Left ventricle myocardium superior (tissue), 1 donor: ENCODE measurements at regions not wholly inside any gene's neighbourhood (a gene's known extent, or its start where the extent isn't known, plus 50 kb on each side); places are given as distances from the start of the nearest gene placed in this dataset.

Experiments
- ATAC-seq: fragments of 200-7000 bp; cut with Tn5 transposase; one replicate; pipeline ENCODE4 v1.9.1; 2020; ENCODE audit warnings: mild to moderate bottlenecking, moderate library complexity
- DNase-seq: peaks from one replicate; pipeline ENCODE4 v3.0.0-alpha.2; 2020
- intact Hi-C: fragments of 100-400 bp; cut with micrococcal nuclease; formaldehyde crosslinking; loops from one replicate; pipeline ENCODE4 v1.11.0; 2022
- donor health status: DM: no; HTN: yes; CAD: no; lungs with severe emphysema.

DNA sequence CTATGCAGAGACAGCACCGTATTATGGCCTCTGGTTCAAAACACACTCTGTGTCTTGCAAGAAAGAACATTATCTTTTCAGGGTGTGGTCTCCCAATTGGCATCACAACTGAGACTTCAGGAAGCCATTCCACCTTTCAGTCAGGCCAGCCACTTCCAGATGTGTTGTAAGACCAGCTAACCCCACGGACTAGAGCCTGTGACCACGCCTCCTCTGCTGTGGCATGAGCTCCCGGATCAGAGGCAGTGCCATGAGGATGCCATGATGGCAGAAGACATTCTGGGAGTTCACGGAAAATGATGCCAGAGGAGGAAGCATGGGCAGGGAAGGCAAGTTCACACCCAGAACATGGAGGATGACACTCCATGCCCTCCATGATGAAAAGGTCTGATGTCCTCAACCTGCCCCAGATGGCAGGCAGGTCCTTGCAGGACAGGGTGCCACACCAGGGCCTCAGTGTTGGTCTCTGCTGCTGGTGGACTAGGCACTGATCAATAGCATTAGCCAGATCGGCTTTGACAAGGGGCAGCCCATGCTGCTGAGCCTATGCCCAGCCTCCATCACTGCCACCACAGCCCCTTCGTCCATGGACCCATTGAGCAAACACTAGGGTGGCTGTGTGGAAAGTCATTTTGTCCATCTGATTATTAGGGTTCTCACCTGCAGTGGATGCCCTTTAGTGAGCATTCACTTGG lies 341.6 kb downstream of the MATN1 start:
- DNase-seq = no peak
- ATAC-seq = no peak
- intact Hi-C loops = no loop called here

- intact Hi-C loops = no loop called here
- ATAC-seq (no peak), DNase-seq (no peak)
These were observed 342.1 kb downstream of the MATN1 start for GRCh38 chr1:30381266-30381665.

DNA sequence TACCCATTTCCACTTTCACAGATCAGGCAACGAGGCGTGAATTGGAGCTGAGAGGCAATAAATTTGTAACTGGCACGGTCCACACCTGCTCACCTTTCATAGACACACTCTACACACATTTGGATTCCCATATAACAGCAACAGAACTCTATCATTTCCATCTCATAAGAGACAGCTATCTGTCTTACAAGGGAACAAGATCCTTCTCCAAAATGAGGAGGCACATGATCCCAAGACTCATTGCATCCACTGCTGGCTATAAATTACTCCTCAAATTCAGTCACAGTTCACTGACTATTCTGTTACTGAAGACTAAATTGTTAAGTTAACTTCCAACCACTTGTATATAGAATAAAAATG lies 342.8 kb downstream of the MATN1 start:
- DNase-seq = no peak
- ATAC-seq = no peak
- intact Hi-C loops = no loop called here

DNA sequence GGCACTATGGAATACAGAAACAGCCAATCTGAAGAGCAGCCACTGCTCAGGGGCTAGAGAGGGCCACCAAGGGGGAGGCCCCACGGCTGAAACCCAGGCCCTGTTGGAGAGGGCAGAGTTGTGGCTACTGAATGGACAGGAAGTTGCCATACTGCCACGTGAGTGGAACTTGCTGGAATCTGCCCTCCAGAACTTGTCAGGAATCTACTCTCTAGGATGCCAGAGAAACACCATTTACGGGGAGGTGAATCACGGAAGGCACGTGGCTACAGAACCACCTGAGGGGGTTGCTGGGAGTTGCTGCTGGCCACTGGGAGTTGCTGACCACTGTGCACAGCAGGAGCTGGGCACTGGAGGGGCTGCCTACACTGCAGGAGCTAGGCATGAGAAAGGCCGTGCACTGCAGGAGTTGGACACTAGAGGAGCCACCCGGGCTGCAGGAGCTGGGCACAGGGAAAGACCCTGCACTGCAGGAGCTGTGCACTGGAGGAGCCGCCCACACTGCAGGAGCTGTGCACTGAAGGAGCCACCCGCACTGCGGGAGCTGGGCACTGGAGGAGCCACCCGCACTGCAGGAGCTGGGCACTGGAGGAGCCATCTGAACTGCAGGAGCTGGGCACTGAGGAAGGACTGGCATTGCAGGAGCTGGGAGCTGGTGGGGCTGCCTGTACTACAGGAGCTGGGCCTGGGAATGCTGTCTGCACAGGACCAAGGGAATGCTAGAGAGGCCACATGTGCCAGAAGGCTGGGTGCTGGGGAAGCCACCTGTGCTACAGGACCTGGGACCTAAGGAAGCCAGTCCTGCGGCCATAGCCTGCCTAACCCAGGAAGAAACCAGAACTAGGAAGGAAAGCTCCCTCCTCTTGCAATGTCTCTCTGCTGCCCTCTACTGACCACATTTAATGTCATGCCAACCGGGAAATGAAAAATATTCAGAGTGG lies 343.4 kb downstream of the MATN1 start:
- DNase-seq (no peak), ATAC-seq (peak; percentile 86)
- intact Hi-C loops = no loop called here

GRCh38 chr1:30378991-30379581 lies 344.3 kb downstream of the MATN1 start:
- intact Hi-C loops = no loop called here
- no peak for ATAC-seq

GRCh38 chr1:30378003-30378596 lies 345.3 kb downstream of the MATN1 start:
- ATAC-seq (no peak), DNase-seq (no peak)
- intact Hi-C loops = no loop called here

More at GRCh38 chr1:30378991-30379581, 344.3 kb downstream of the MATN1 start:
- no peak for DNase-seq

DNA sequence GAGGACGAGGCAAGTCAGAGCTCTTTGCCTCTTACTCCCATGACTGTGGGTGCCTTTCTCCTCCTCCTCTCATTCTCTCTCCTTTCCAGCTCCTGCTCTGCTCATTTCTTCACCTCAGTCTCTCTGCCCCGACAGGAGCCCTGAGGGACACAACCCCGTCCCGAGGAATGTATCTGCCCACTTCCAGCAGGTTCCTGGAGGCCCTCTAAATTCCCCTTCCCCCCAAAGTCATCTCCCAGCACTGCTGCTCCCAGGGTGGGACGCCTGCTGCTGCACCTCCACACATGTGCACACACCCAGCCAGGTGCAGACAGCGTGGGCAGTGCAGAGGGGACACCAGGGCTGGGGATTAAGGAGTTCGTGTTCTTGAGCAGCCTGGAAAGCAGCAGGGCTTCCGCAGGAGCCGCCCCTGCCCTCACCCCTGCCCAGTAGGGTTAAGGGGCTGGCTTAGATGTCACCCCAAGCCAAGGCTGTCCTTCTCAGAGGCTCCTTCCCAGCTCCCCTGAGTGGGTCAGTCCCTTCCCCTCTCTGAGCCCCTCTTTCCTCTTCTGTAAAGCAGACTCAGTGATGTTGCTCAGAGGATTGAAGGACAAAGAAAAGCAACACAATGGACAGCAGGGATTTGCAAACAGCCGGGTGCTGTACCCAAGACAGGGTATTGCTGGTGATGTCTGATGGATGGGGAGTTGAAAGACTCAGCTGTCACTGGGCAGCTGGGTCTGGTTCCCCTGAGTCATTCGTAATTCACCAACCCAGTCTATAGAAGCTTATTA lies 346.0 kb downstream of the MATN1 start:
- intact Hi-C loops = no loop called here
- ATAC-seq = no peak
- no peak for DNase-seq

GRCh38 chr1:30376054-30376697 lies 347.2 kb downstream of the MATN1 start:
- no peak for DNase-seq
- intact Hi-C loops = no loop called here
- no peak for ATAC-seq

- ATAC-seq = no peak
- intact Hi-C loops = no loop called here
- no peak for DNase-seq
These were observed 348.2 kb downstream of the MATN1 start for GRCh38 chr1:30375156-30375555.

- ATAC-seq (no peak), DNase-seq (no peak)
- intact Hi-C loops = no loop called here
These were observed 348.9 kb downstream of the MATN1 start for GRCh38 chr1:30374400-30375070.

GRCh38 chr1:30373471-30374399 lies 349.6 kb downstream of the MATN1 start:
- intact Hi-C loops = no loop called here
- DNase-seq = no peak
- ATAC-seq = no peak

DNA sequence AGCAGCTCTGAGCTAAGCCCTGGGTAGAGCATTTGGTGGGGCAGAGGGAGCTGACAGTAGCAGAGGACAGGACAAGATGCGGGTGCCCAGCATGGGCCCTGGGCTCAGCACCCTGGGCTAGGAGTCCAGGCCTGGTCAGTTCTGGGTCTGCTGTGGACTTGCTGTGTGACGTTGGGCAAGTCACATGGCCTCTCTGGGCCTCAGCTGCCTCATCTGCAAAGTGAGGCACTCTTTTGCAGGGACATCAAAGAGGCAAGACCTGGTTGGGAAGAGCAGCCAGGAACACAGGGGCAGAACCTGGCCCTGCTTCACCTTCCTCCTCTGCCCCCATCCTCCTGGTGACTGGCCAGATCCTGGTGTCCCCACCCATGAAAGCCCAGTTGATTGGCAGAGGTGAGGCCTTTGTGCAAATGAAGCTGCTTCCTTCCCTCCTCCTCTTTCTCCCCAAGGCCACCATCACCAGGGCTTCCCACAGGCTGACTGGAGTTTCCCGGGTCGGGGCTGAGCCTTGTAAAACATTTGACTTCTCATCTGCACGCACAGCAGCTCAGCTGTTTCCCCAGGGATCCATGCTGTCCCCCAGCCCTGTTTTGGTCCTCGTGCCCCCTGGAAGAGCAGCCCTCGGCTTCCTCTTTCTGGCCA lies 350.5 kb downstream of the MATN1 start:
- no peak for DNase-seq
- intact Hi-C loops = no loop called here
- ATAC-seq = no peak

DNA sequence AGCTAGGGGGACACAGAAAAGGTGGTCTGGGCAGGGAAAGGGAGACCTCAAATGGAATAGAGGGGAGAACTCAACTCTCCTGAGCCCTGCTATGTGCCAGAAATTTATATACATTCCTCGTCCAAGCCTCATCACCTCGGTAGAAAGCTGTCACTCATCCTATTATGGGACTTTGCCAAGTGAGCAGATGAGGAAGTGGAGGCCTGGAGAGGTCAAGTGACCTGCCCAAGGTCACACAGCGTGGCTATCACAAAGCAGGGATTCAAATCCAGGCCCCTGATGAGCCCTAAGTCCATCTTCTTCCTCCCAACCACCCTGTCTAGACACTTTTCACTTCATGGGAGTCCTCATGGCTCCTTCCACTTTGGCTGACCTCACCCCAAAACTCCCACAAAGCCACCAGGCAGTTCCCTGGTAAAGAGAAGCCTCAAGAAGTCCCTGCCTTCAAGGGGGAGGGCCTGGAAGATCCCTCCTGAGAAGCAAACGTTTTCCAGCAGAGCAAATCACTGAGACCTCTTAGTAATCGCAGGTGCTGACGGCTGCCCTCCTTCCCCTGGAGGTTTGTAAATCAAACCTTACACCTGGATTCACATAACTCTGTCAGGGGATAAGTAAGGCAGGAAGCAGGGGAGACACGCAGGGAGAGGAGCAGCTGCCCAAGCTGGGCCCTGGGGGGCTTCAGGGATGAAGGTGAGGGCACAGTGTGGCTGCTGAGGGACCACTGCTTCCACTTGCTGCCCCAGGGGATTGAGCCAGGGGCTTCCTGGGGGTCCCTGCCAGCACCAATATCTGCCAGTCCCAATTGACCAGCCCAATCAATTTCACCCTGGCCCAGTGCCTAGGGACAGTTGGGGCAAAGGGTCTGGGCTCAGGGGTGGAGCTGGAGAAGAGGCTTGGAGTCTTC lies 351.2 kb downstream of the MATN1 start:
- DNase-seq = no peak
- no peak for ATAC-seq
- intact Hi-C loops = no loop called here

DNA sequence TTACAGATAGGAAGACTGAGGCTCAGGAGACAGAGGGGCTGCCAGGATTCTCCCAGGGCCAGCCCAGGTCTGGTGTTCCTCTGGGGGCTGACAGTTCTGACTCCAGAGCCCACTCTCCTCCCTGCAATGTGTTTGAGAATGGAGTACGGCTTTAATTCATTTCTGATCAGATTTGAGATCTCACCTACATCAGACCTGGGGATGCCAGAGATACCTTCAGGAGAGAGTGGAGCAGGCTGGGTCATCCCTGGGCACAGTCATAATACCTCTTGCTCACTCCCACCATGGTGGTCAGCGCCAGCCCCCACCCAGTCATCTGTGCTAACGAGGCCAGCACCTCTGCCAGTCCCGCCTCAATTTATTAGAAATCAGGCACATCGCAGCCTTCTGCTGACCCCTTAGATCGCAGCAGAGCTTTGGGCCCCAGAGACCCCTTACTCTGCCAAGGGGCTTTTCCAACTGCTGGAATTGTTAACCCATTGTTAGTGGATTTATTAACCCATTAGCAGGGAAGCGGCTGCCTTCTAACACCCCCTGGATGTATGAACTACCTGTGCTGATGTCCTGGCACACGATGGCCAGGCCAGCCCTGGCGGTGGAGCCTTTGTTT lies 352.1 kb downstream of the MATN1 start:
- ATAC-seq = no peak
- intact Hi-C loops = no loop called here
- DNase-seq = no peak

DNA sequence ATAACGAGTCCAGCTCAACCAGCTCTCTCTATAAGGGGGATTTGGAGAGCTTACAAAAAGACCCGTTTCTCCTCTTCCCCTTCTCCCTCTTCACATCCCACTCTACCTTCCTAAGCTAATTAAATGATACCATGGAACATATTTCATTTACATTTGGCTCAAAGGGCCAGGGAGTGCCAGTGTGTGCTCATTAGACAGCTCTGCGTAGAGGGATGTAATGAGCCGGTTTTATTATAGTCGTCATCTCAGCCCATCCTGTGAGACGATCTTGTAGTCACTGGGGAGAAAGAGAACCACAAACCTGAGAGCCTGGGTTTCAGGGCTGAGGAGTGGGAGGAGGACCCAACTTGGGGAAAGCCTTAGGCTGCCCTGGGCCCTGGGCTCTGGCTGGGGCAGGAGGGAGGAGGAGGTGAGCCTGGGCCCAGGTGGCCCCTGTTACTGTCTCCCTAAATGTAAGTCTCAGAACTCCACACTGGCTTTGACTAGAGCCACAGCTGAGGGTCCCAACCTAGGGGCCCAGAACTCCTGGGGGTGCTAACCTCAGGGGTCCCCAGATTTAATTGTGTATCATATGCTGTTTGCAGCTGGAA lies 354.6 kb downstream of the MATN1 start:
- ATAC-seq (no peak), DNase-seq (no peak)
- intact Hi-C loops = no loop called here
